ENCODE measurements at regions not wholly inside any gene's neighbourhood (a gene's known extent, or its start where the extent isn't known, plus 50 kb on each side); places are given as distances from the start of the nearest gene placed in this dataset.

DNA sequence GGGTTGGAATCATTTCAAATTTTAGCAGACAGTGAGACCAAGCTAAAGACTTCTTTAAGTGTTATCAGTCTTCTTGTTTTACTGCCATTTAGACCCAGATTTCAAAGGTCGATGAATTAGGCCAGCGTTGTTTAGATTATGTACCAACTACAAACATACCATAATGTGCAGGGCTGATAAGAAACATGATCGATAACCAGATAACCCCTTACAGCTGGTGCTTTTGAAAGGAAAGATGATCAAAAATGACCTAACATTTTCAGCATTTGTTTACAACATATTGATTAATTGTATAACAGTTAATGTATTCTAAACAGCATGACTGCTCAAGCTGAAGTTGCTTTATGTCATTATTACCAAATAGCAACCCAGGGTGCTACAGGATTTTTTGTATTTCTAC is 400.4 kb upstream of the FAM241A start:
- TF ChIP-seq, protein P1, sequence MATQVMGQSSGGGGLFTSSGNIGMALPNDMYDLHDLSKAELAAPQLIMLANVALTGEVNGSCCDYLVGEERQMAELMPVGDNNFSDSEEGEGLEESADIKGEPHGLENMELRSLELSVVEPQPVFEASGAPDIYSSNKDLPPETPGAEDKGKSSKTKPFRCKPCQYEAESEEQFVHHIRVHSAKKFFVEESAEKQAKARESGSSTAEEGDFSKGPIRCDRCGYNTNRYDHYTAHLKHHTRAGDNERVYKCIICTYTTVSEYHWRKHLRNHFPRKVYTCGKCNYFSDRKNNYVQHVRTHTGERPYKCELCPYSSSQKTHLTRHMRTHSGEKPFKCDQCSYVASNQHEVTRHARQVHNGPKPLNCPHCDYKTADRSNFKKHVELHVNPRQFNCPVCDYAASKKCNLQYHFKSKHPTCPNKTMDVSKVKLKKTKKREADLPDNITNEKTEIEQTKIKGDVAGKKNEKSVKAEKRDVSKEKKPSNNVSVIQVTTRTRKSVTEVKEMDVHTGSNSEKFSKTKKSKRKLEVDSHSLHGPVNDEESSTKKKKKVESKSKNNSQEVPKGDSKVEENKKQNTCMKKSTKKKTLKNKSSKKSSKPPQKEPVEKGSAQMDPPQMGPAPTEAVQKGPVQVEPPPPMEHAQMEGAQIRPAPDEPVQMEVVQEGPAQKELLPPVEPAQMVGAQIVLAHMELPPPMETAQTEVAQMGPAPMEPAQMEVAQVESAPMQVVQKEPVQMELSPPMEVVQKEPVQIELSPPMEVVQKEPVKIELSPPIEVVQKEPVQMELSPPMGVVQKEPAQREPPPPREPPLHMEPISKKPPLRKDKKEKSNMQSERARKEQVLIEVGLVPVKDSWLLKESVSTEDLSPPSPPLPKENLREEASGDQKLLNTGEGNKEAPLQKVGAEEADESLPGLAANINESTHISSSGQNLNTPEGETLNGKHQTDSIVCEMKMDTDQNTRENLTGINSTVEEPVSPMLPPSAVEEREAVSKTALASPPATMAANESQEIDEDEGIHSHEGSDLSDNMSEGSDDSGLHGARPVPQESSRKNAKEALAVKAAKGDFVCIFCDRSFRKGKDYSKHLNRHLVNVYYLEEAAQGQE (IDR thresholded peaks at IDR 0.05) = no peak
- no peak for TF ChIP-seq JUND (IDR thresholded peaks at IDR 0.05)
- TF ChIP-seq, protein P2, sequence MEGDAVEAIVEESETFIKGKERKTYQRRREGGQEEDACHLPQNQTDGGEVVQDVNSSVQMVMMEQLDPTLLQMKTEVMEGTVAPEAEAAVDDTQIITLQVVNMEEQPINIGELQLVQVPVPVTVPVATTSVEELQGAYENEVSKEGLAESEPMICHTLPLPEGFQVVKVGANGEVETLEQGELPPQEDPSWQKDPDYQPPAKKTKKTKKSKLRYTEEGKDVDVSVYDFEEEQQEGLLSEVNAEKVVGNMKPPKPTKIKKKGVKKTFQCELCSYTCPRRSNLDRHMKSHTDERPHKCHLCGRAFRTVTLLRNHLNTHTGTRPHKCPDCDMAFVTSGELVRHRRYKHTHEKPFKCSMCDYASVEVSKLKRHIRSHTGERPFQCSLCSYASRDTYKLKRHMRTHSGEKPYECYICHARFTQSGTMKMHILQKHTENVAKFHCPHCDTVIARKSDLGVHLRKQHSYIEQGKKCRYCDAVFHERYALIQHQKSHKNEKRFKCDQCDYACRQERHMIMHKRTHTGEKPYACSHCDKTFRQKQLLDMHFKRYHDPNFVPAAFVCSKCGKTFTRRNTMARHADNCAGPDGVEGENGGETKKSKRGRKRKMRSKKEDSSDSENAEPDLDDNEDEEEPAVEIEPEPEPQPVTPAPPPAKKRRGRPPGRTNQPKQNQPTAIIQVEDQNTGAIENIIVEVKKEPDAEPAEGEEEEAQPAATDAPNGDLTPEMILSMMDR (IDR thresholded peaks at IDR 0.05; ENCODE audit: low read depth, low read length, missing input control) = no peak
- no peak for TF ChIP-seq EGR1 (IDR thresholded peaks at IDR 0.05; ENCODE audit: low read depth in 2 of 2)
- TF ChIP-seq, protein P3, sequence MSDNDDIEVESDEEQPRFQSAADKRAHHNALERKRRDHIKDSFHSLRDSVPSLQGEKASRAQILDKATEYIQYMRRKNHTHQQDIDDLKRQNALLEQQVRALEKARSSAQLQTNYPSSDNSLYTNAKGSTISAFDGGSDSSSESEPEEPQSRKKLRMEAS (IDR thresholded peaks at IDR 0.05) = no peak
- TF ChIP-seq TAF1 (conservative IDR thresholded peaks at IDR 0.05) = no peak
- TF ChIP-seq, protein P4, sequence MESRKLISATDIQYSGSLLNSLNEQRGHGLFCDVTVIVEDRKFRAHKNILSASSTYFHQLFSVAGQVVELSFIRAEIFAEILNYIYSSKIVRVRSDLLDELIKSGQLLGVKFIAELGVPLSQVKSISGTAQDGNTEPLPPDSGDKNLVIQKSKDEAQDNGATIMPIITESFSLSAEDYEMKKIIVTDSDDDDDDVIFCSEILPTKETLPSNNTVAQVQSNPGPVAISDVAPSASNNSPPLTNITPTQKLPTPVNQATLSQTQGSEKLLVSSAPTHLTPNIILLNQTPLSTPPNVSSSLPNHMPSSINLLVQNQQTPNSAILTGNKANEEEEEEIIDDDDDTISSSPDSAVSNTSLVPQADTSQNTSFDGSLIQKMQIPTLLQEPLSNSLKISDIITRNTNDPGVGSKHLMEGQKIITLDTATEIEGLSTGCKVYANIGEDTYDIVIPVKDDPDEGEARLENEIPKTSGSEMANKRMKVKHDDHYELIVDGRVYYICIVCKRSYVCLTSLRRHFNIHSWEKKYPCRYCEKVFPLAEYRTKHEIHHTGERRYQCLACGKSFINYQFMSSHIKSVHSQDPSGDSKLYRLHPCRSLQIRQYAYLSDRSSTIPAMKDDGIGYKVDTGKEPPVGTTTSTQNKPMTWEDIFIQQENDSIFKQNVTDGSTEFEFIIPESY (IDR thresholded peaks at IDR 0.05) = no peak
- TF ChIP-seq YY1 (IDR thresholded peaks at IDR 0.05) = no peak
- TF ChIP-seq GABPA (IDR thresholded peaks at IDR 0.05 in 1 of 2, conservative IDR thresholded peaks at IDR 0.05 in 1 of 2) = no peak
- no peak for TF ChIP-seq HNF4G (IDR thresholded peaks at IDR 0.05)
- TF ChIP-seq RAD21 (IDR thresholded peaks at IDR 0.05) = no peak
- TF ChIP-seq FOXA2 (IDR thresholded peaks at IDR 0.05) = no peak
- no peak for TF ChIP-seq FOXA1 (IDR thresholded peaks at IDR 0.05)
- TF ChIP-seq NR2F2 (IDR thresholded peaks at IDR 0.05) = no peak

Measured in liver (tissue), 3 donors.